HG03354 (cell line): ENCODE measurements at regions not wholly inside any gene's neighbourhood (a gene's known extent, or its start where the extent isn't known, plus 50 kb on each side); places are given as distances from the start of the nearest gene placed in this dataset.

ENCODE experiments used
- ATAC-seq: cut with Tn5 transposase; IDR thresholded peaks from one replicate; pipeline ENCODE4 v1.9.1; 2021; ENCODE audit warnings: mild to moderate bottlenecking; ENCODE audit not compliant: unreplicated experiment, poor library complexity, severe bottlenecking

DNA sequence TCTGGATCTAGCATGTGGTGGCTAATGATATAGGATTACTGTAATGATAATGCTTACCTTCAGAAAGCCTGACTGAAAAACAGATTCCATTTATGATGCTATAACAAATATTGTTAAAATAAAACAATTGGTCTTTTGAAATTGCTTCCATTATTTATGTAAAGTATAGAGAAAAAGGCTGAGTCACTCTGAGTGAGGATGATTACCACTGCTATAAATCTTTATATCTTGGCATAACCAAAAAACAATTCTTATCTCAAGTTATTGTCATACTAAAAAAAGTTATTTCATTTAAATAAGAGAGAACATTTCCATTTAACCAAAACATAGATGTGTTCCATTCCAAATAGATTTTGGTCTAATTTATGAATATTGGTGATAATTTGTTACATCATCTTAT lies 53.0 kb upstream of the DST start:
- ATAC-seq = no peak

DNA sequence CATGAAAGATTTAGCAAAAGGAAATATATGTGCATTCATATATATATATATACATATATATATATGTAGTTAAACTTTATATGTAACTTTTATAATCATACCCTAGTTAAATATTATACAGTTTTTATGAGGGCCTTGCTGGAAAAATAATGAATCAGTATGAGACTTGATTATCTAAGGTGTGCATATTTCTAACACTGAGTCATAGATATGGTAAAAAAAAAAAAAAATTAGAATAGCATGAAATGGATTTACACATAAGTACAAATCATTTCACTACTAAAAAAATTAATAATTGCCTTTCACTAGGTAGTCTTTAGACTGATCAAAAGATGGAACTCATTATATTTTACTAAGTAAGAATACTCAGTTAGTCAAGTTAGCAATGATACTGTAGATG lies 51.3 kb upstream of the DST start:
- no peak for ATAC-seq

DNA sequence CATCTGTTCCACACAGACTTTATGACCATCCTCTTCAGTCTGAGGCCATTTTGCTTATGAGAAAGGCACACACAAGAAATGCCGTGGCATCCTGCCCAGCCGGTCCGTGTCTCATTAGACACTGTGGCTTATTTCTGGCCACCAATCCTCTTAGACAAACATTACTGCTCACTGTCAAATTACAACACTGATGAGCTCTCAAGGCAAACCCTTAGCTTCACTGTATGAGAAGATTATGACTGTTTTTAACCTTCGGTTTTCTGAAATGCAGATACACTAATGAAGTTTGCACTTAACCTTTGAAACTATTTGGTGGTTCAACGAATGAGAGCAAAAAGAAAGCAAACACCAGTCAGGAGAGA lies 50.5 kb upstream of the DST start:
- no peak for ATAC-seq

- no peak for ATAC-seq
Measured at GRCh38 chr6:56692523-56693245, 50.0 kb upstream of the DST start.
